Activated CD8-positive, alpha-beta memory T cell treated with anti-CD3 and anti-CD28 coated beads for 36 hours (primary cell): ENCODE measurements at regions not wholly inside any gene's neighbourhood (a gene's known extent, or its start where the extent isn't known, plus 50 kb on each side); places are given as distances from the start of the nearest gene placed in this dataset.

Experiments used
- CTCF ChIA-PET: fragments of 350-600 bp; sonication (Branson Sonifier 250); formaldehyde crosslinking; loops from one replicate; lab custom pipeline; 2021; ENCODE audit warnings: antibody characterized with exemption; lab: Charles Lee
- POLR2A ChIA-PET: fragments of 350-600 bp; sonication (Branson Sonifier 250); formaldehyde crosslinking; loops from one replicate; lab custom pipeline; 2021; ENCODE audit warnings: antibody characterized with exemption; lab: Charles Lee

- ChIA-PET CTCF (no interaction called here), POLR2A (no interaction called here)
Observed at GRCh38 chr6:126419901-126420300, 80.0 kb downstream of the CENPW start.

GRCh38 chr6:126422912-126423311 lies 83.0 kb downstream of the CENPW start:
- ChIA-PET CTCF (no interaction called here), POLR2A (no interaction called here)

- CTCF ChIA-PET, result no interaction called here
- POLR2A ChIA-PET, result no interaction called here
Observed at GRCh38 chr6:126427713-126428112, 87.8 kb downstream of the CENPW start.

GRCh38 chr6:126429866-126430265 lies 90.0 kb downstream of the CENPW start:
- POLR2A ChIA-PET, result no interaction called here
- CTCF ChIA-PET, result no interaction called here

- ChIA-PET POLR2A (no interaction called here), CTCF (no interaction called here)
Observed at GRCh38 chr6:126432564-126432963, 92.6 kb downstream of the CENPW start.

GRCh38 chr6:126433927-126434326 lies 94.0 kb downstream of the CENPW start:
- CTCF ChIA-PET, result no interaction called here
- POLR2A ChIA-PET, result no interaction called here

GRCh38 chr6:126437205-126437604 lies 97.3 kb downstream of the CENPW start:
- POLR2A ChIA-PET, result no interaction called here
- CTCF ChIA-PET, result no interaction called here

GRCh38 chr6:126439040-126439439 lies 99.1 kb downstream of the CENPW start:
- POLR2A ChIA-PET, result no interaction called here
- CTCF ChIA-PET, result no interaction called here

GRCh38 chr6:126440923-126441322 lies 101.0 kb downstream of the CENPW start:
- ChIA-PET POLR2A (no interaction called here), CTCF (no interaction called here)

GRCh38 chr6:126444659-126445273 lies 104.9 kb downstream of the CENPW start:
- CTCF ChIA-PET, result no interaction called here
- POLR2A ChIA-PET, result no interaction called here

- CTCF ChIA-PET, result no interaction called here
- POLR2A ChIA-PET, result no interaction called here
Observed at GRCh38 chr6:126446248-126446647, 106.3 kb downstream of the CENPW start.

GRCh38 chr6:126447367-126447766 lies 107.5 kb downstream of the CENPW start:
- ChIA-PET POLR2A (no interaction called here), CTCF (no interaction called here)

GRCh38 chr6:126461045-126461444 lies 121.1 kb downstream of the CENPW start:
- ChIA-PET POLR2A (no interaction called here), CTCF (no interaction called here)

- ChIA-PET POLR2A (no interaction called here), CTCF (no interaction called here)
Observed at GRCh38 chr6:126464245-126464644, 124.3 kb downstream of the CENPW start.

GRCh38 chr6:126475449-126475848 lies 135.5 kb downstream of the CENPW start:
- CTCF ChIA-PET, result no interaction called here
- POLR2A ChIA-PET, result no interaction called here

GRCh38 chr6:126477678-126478077 lies 137.8 kb downstream of the CENPW start:
- CTCF ChIA-PET, result no interaction called here
- POLR2A ChIA-PET, result no interaction called here

- POLR2A ChIA-PET, result no interaction called here
- CTCF ChIA-PET, result no interaction called here
Observed at GRCh38 chr6:126480268-126480667, 140.4 kb downstream of the CENPW start.

- POLR2A ChIA-PET, result no interaction called here
- CTCF ChIA-PET, result no interaction called here
Observed at GRCh38 chr6:126481319-126481718, 141.4 kb downstream of the CENPW start.

GRCh38 chr6:126504792-126505191 lies 164.9 kb downstream of the CENPW start:
- ChIA-PET CTCF (no interaction called here), POLR2A (no interaction called here)

- CTCF ChIA-PET, result no interaction called here
- POLR2A ChIA-PET, result no interaction called here
Observed at GRCh38 chr6:126513198-126513597, 173.3 kb downstream of the CENPW start.

GRCh38 chr6:126516411-126516810 lies 176.5 kb downstream of the CENPW start:
- ChIA-PET POLR2A (no interaction called here), CTCF (no interaction called here)

- POLR2A ChIA-PET, result no interaction called here
- CTCF ChIA-PET, result no interaction called here
Observed at GRCh38 chr6:126524811-126525326, 185.0 kb downstream of the CENPW start.
